Neural cell (in vitro differentiated cells): ENCODE measurements at regions not wholly inside any gene's neighbourhood (a gene's known extent, or its start where the extent isn't known, plus 50 kb on each side); places are given as distances from the start of the nearest gene placed in this dataset.

ENCODE experiments used
- CTCF ChIP-seq: fragments of 450-650 bp; IDR thresholded peaks from 2 replicates; pipeline ENCODE4 v1.5.1; 2014; ENCODE audit warnings: antibody characterized with exemption, mild to moderate bottlenecking, moderate library complexity; ENCODE audit not compliant: poor library complexity, severe bottlenecking
- EZH2 ChIP-seq: fragments of 200-600, 300-800 bp; shearing (Covaris generic), sonication (generic); IDR thresholded peaks from 2 replicates; pipeline ENCODE4 v1.6.1; 2014; ENCODE audit warnings: antibody characterized with exemption, low read length, borderline replicate concordance, mild to moderate bottlenecking; ENCODE audit not compliant: insufficient read depth, poor library complexity, severe bottlenecking
- POLR2AphosphoS5 ChIP-seq: IDR thresholded peaks from 2 replicates; pipeline ENCODE4 v1.6.1; 2012
- RAD21 ChIP-seq: fragments of 450-650 bp; conservative IDR thresholded peaks from 2 replicates; pipeline ENCODE4 v1.6.1; 2014; ENCODE audit warnings: antibody characterized with exemption, mild to moderate bottlenecking, moderate library complexity
- REST ChIP-seq: IDR thresholded peaks from 2 replicates; pipeline ENCODE4 v1.6.1; 2012; ENCODE audit warnings: borderline replicate concordance
- SMC3 ChIP-seq: fragments of 450-650 bp; conservative IDR thresholded peaks from 2 replicates; pipeline ENCODE4 v1.6.1; 2014; ENCODE audit warnings: antibody characterized with exemption, mild to moderate bottlenecking, moderate library complexity; ENCODE audit not compliant: poor library complexity
- TAF1 ChIP-seq: IDR thresholded peaks from 2 replicates; pipeline ENCODE4 v1.6.1; 2012; ENCODE audit warnings: low read depth

GRCh38 chr5:73292816-73293459 is 119.9 kb downstream of the TMEM174 start:
- no peak for TF ChIP-seq CTCF
- TF ChIP-seq REST = no peak
- TF ChIP-seq RAD21 = no peak
- TF ChIP-seq EZH2 = no peak
- no peak for TF ChIP-seq SMC3
- TF ChIP-seq TAF1 = no peak
- TF ChIP-seq POLR2AphosphoS5 = no peak
